Panc1 (cell line): ENCODE measurements at regions not wholly inside any gene's neighbourhood (a gene's known extent, or its start where the extent isn't known, plus 50 kb on each side); places are given as distances from the start of the nearest gene placed in this dataset.

Experiments
- CTCF ChIP-seq: fragments of 450-650 bp; IDR thresholded peaks from 2 replicates; pipeline ENCODE4 v1.5.1; 2017; ENCODE audit warnings: mild to moderate bottlenecking
- POLR2AphosphoS5 ChIP-seq: IDR thresholded peaks from 2 replicates; pipeline ENCODE4 v1.6.1; 2012; ENCODE audit warnings: mild to moderate bottlenecking, low read depth, low read length, moderate library complexity
- REST ChIP-seq, 2 experiments: IDR thresholded peaks; 2 replicates each; pipeline ENCODE4 v1.6.1; 2011 to 2012; ENCODE audit warnings: low read depth in 2 of 2, control low read depth in 1 of 2, low read length in 1 of 2, mild to moderate bottlenecking in 1 of 2, moderate library complexity in 1 of 2; ENCODE audit not compliant: insufficient read depth in 1 of 2
- SIN3A ChIP-seq: IDR thresholded peaks from 2 replicates; pipeline ENCODE4 v1.6.1; 2012; ENCODE audit warnings: low read depth, mild to moderate bottlenecking, low read length, moderate library complexity, borderline replicate concordance; ENCODE audit not compliant: insufficient read depth
- TCF7L2 ChIP-seq: IDR thresholded peaks from 2 replicates; pipeline ENCODE4 v1.6.1; 2011; ENCODE audit warnings: mild to moderate bottlenecking, low read depth, low read length, inconsistent platforms

- no peak for TF ChIP-seq CTCF
- no peak for TF ChIP-seq REST (IDR thresholded peaks at IDR 0.05; ENCODE audit: insufficient read depth in 1 of 2, low read depth in 2 of 2, low read length in 1 of 2)
- TF ChIP-seq POLR2AphosphoS5: no peak
- TF ChIP-seq SIN3A: no peak
- TF ChIP-seq TCF7L2: no peak
Measured at GRCh38 chr10:128837478-128837877, 629.6 kb upstream of the MGMT start.
